ENCODE measurements at regions not wholly inside any gene's neighbourhood (a gene's known extent, or its start where the extent isn't known, plus 50 kb on each side); places are given as distances from the start of the nearest gene placed in this dataset.

- no peak for DNase-seq
Measured at GRCh38 chr6:112806163-112806865, 459.2 kb downstream of the RFPL4B start.

DNA sequence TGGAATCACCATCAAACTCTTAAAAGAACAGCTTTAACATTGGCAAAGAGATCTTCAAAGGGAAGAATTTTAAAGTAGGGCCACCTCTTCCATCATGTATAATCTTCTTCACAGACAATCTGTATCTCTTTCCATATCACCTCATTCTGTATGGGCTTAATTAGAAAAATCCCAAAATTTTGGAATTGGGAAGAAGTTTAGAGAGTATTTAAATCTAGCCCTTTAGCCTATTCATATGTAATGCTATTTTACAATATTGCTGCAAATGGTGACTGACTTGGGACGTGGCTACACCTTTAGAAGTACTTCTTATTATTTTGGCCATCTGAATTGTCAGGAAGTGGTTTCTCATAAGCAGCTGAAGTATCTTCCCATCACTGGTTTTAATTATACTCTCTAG, 474.3 kb downstream of the RFPL4B start:
- no peak for DNase-seq

DNA sequence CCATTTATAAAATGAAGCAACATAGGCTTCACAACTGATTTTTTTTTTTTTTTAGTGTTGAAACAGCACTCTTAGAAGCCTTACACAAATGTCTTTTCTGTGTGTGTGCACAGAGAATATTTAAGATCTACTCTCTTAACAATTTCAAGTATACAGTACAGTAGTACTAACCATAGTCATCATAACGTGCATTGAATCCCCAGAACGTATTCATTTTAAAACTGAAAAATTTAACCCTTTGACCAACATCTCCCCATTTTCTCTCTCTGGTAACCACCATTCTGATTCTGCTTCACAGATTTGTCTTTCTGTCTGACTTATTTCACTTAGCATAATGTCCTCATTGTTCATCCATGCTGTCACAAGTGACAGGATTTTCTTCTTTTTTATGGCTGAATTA, 475.6 kb downstream of the RFPL4B start:
- no peak for DNase-seq

DNA sequence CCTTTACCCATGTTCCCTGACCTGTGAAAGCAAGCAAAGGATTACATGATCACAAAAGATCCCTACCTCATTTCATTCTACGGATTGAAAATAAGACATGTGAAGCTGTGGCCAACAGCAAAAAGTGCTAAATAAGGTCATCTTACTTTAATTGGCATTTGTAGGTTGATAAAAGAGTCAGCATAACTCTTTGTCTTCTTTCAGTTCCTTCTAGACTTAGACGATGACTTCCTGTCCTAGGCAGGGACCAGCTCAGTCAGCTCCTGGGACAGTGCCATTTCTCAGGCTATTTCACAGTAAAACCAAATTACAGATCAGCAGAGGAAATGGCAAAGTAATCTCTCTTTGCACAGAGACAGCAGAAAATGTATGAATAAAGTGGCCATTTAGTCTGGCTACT, 480.7 kb downstream of the RFPL4B start:
- DNase-seq: no peak

DNA sequence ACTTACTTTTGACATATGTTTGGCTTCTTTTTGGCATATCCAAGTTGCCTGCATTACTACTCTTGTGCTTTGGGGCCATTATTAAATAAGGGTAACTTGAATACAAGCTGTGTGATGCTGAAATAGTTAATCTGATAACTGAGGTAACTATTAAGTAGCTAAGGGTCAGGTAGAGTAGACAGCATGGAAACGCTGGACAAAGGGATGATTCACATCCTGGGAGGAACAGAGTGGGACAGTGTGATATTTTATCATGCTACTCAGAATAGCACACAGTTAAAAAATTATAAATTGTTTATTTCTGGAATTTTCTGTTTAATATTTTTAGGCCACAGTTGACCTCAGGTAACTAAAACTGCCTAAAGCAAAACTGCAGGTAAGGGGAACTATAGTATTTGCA, 483.9 kb downstream of the RFPL4B start:
- no peak for DNase-seq

- DNase-seq: no peak
Measured at GRCh38 chr6:112833581-112834131, 486.5 kb downstream of the RFPL4B start.

DNA sequence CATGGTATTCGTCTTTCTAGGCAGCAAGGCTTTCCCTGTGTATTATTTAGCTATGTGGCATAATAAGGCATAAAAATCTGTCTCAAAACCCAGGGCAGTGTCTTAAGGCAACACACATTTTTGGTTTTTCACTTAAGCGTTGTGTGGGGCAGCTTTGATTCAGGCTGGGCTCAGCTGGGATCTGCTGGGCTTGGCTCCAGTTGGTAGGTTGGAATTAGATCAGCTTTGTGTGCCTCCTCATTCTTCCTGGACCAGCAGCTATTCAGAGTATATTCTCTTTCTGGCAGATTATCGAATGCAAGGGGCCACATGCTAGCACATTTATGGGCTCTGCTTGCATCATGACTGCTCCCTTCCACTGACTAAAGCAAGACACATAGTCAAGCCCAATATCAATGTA, 487.9 kb downstream of the RFPL4B start:
- DNase-seq: no peak

DNA sequence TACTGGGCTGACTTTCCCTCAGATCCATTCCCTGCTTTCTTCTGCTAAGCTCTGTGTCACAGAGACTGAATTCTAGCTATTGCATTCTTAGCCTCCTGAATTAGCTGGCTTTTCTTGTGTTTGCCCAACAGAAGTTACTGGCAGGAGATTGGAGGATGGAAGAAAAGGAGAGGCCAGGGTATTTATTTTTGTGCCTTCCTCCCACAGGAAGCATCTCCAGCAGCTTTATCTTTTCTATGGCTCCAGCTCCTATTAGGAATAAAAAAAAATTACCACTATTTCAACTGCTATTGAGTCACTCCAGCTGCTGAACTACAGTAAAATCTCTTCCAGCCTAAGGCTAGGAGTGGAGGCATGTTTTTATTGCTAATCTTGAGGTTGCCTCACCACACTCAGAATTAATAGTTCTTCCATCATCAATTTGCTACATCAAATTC, 492.4 kb downstream of the RFPL4B start:
- no peak for DNase-seq

- no peak for DNase-seq
Measured at GRCh38 chr6:112841553-112842329, 494.6 kb downstream of the RFPL4B start.

DNA sequence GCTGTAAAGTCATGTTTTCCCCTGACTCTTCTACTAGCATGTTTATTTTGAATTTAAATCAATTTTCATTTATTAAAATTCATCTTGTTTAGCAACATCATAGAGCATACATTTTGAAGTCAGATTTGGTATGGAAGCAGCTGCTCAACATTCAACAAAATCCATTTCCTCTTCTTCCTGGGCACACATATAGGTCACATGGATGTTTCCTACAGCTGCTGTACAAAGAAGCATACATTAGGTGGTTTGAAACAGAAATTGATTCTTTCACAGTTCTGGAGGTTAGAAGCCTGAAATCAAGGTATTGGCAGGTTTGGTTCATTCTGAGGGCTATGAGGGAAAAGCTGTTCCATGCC, 495.2 kb downstream of the RFPL4B start:
- no peak for DNase-seq

DNA sequence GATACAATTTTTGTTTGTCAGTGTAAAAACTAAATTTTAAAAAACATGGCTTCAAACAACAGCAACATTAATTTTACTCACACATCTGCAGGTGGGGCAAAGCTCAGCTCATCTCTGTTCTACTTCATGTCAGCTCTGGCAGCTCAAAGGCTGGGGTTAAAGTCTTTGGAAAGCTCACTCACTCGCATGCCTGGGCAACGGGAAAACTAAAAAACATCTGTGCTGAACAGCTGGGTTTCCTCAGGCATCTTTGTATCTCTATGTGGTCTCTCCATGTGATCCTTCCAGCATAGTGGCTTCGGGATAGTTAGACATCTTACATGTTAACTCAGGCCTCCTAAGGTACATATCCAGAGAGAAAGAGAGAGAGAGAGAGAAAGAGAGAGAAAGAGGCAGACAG, 499.6 kb downstream of the RFPL4B start:
- DNase-seq: no peak

DNA sequence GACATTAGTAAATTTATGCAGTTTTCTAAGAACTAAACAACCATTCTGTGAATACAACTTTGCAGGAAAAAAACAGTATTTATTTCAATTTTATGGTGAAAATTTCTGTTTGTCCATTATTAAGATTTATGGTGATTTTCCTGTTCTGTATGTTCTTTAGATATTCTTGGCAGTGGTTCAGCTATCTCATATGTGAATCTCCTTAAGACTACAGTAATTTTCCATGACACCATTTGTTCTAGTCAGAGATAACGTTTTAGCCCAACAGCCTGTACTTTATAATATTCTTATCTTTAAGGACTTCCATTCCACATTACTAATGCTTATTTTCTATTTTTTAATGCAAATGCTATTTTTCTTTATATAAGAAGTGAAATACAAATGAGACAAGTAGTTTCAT, 504.0 kb downstream of the RFPL4B start:
- no peak for DNase-seq

DNA sequence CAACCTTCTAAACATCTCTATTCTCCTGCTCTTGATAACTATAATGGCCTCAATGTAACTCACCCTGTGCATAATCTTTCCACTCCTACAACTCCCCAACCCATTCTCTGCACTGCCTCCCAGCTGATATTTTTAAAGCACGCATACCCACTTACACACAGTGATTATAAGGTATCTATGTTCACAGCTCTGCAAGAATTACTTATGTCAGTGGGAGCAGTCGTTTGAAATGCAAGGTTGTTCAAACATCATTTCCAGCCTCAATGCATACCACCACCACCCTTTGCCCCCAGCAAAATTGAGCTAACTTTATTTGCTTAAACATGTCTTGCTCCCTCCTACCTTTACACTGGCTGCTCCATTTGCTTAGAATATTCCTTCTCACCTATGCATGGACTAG, 506.0 kb downstream of the RFPL4B start:
- DNase-seq: no peak

DNA sequence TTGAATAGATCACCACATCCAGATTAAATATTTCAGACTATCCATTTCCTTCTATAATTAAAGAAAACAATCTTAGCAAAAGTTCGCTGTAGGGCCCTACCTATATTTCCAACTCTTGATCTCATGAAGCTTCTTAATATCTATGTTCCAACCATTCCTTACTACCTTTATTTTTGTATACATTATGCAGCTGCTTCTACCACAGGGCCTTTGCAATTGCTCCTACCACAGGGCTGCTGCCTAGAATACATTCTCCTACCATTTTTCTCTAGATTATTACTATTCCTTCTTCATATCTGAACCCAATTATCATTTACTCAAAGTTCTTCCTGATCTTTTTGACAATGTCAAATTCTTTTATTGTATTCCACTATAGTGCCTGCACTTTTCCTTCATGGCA, 516.6 kb downstream of the RFPL4B start:
- no peak for DNase-seq

- DNase-seq: no peak
Measured at GRCh38 chr6:112865131-112865530, 518.0 kb downstream of the RFPL4B start.

DNA sequence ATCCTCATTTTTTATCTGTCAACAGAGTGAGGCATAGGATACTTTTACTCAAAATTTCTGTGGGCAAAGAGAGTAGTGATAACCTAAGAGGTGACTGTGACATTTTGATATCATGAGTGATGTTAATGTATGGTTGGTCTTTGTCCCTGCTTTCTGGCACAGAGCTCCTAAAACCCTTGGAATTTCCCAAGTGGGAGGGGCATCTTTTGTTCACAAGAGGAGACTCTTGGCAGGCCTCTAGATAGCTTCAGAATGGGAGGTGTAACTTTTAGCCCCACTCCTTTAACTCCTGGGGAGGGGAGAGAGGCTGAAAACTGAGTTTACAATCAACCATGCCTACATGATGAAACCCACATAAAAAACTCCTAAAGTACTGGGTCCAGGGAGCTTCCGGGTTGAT, 527.8 kb downstream of the RFPL4B start:
- no peak for DNase-seq

DNA sequence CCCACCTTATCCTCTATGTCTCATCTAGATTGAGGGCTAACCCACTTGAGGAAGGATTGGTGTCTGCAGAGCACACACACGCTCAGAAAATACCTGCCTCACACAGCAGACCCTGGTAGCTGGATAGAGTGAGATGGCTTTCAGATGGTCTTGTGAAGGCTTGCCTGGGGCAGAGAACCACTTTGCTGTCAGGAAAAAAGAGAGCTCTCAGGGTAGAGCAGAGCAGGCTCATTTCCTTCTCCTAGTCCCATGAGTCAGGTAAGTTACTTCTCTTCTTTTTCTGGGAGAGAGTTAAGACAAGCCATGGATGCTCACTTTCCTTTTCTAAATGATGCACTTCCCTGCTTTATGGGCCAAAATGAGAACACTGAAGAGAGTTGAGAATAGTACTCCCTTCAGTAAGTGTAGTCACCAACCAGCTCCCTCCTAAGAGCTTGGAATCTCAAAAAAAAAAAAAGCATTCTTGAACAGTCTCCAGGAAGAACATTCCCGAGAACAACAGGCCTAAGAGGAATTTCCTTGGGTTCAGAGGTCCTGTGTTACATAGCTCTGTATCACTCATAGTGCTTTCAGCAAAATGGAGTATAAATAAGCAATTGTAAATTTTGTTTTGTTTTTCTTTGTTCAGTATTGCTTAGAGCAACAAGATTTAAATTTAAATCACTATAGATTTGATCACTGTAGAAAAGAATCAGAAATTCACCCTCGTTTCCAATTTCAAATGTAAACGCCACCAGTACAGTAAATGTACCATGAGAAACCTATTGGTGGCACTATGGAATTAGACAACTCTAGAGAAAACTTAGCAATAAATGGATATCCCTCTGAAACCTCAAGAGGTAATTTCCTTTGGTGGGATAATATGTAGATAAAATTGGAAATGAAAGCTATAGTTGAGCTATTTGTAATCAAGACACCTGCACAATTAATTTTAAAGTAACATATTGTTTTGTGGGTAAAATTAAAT, 530.3 kb downstream of the RFPL4B start:
- no peak for DNase-seq

DNA sequence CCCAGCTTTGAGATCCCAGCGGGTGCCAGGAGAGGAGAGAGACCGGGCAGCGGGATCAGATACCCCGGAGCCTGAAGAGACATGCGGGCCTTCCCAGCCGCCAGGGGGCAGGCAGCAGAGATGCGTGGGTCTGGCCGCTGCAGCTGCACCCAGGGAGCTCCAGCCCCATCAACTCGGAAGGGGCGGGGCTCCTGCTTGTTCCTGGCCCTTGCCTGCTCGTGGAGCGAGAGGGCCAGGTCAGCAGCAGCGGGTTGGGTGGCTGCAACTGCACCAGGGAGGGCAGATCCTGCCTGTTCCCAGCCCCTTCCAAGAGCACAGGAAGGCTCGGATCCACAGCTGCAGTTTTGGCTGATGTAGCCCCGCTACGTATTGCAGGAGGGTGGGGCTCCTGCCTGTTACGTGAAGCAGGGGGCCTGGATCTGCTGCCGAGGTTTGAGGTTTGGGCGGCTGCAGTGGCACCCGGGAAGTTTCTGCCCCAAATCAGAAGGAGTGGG, 532.8 kb downstream of the RFPL4B start:
- no peak for DNase-seq

- no peak for DNase-seq
Measured at GRCh38 chr6:112881027-112881426, 533.9 kb downstream of the RFPL4B start.

GRCh38 chr6:112881828-112882780, 535.0 kb downstream of the RFPL4B start:
- no peak for DNase-seq

DNA sequence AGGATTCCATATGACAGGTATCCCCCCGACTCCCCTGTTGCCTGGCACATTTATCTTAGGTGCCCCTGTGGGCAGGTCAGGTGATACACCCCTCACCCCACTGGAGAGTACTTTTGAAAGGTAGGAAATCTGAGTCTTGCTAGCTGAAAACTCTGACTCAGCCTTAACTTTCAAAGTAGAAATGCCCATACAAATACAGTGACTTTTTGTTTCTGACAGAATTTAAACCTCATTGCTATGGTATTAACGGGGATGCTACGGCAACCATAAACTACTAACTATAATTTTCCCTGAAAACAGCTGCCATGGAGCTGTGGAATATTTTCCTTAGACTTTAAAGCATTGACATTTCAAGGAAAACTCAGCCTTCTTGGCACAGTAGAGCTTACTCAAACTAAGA, 536.0 kb downstream of the RFPL4B start:
- no peak for DNase-seq

GRCh38 chr6:112886415-112886814, 539.3 kb downstream of the RFPL4B start:
- no peak for DNase-seq
